ENCODE measurements at regions not wholly inside any gene's neighbourhood (a gene's known extent, or its start where the extent isn't known, plus 50 kb on each side); places are given as distances from the start of the nearest gene placed in this dataset.

- TF ChIP-seq, protein P1, sequence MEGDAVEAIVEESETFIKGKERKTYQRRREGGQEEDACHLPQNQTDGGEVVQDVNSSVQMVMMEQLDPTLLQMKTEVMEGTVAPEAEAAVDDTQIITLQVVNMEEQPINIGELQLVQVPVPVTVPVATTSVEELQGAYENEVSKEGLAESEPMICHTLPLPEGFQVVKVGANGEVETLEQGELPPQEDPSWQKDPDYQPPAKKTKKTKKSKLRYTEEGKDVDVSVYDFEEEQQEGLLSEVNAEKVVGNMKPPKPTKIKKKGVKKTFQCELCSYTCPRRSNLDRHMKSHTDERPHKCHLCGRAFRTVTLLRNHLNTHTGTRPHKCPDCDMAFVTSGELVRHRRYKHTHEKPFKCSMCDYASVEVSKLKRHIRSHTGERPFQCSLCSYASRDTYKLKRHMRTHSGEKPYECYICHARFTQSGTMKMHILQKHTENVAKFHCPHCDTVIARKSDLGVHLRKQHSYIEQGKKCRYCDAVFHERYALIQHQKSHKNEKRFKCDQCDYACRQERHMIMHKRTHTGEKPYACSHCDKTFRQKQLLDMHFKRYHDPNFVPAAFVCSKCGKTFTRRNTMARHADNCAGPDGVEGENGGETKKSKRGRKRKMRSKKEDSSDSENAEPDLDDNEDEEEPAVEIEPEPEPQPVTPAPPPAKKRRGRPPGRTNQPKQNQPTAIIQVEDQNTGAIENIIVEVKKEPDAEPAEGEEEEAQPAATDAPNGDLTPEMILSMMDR (IDR thresholded peaks at IDR 0.05; ENCODE audit: poor library complexity) = no peak
- TF ChIP-seq EZH2phosphoT487 (IDR thresholded peaks at IDR 0.05; ENCODE audit: low read depth, severe bottlenecking, unreplicated experiment) = no peak
Observed at GRCh38 chr3:40961104-40961857, 238.0 kb upstream of the CTNNB1 start.

Data from hepatocyte (in vitro differentiated cells).